ENCODE measurements at regions not wholly inside any gene's neighbourhood (a gene's known extent, or its start where the extent isn't known, plus 50 kb on each side); places are given as distances from the start of the nearest gene placed in this dataset.

GRCh38 chr12:88418856-88419497, 161.3 kb downstream of the KITLG start:
- no peak for DNase-seq

GRCh38 chr12:88419794-88420193, 160.5 kb downstream of the KITLG start:
- no peak for DNase-seq

- DNase-seq = no peak
Observed at GRCh38 chr12:88420457-88420856, 159.8 kb downstream of the KITLG start.

DNA sequence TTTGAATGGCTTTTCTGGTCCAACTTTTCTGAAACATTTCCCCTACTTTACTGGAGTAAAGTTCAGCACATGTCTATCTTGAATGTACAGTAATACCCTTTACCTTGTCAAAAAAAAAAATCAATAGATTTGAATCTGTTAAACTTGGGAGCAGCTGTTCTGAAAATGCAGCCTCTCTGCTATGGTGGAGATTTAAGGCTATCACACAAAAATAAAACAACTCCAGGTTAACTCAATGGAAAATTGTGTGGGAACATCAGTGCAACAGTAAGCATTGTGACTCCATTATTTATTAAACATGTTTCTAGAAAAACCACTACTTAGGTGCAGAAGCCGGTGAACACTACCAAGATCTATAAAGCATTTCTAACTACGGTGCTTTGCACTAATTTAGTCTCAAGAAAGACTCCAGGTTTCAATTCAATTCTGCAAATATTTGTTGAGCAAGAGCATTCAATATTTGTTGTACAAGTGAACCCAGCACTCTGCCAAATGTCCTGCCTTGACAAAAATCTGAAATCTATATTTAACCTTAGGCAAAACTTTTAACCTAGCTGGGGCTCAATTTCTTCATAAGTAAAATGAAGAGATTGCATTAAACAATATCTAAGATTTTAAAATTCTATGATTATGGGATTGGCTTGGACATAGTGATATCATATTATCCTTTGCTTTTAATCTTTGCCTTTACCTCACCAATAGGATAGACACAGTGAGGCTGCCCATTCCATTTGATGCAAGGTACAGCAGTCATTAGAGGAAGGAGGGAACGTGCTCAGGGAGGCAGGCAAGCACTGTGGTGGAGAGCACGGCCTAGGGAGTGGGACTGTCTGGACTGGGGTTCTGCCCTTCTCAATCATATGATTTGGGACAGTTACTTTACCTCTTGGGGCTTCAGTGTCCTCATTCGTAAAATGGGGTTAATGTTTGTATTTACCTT, 155.2 kb downstream of the KITLG start:
- no peak for DNase-seq

DNA sequence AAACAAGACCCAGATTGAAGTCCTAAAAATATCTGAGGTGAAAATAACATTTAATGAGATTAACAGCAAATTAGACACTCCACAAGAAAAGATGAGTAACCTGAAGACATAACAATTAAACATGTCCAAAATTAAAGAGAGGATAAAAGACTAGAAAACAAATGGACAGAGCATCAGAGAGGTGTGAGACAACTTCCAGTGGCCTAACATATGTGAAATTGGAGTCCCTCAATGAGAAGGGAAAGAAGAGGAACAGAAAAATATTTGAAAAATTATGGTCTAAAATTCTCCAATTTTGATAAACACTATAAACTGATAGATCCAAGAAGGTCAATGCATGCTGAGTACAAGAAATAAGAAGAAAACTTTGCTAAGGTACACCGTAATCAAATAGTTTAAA, 151.9 kb downstream of the KITLG start:
- DNase-seq = no peak

- no peak for DNase-seq
Observed at GRCh38 chr12:88431246-88431645, 149.0 kb downstream of the KITLG start.

- no peak for DNase-seq
Observed at GRCh38 chr12:88432531-88433490, 147.5 kb downstream of the KITLG start.

DNA sequence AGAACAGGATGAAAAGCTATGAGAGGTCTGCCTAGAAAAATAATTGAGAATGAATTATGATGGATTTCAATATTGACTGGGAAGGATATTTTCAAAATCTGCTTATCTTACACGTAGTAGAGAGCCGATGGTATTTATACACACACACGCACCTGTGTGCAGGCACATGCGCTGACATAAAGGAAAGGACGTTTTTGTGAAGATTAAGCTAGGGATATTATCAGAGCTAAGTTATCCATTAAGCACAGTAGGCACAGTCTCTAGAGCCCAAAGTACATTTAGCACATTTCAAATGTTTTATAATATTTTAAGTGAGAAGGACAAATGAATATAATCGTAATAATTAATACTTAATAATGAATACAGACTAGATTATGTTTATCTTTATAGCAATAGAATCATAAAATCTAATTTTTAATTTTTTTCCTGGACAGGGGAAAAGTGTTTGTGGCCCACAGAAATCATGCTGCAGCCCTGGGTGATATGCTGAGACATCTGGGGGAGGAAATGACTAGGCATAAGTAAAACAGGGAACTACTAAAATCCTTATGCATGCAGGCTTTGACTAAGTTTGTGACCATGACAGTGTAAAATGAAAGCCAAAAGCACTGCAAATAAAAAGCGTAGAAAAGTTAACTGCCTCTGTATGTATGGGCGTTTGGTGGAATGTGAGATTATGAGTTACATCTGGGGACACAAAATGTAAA, 146.1 kb downstream of the KITLG start:
- no peak for DNase-seq

- DNase-seq = no peak
Observed at GRCh38 chr12:88435334-88436076, 144.8 kb downstream of the KITLG start.

DNA sequence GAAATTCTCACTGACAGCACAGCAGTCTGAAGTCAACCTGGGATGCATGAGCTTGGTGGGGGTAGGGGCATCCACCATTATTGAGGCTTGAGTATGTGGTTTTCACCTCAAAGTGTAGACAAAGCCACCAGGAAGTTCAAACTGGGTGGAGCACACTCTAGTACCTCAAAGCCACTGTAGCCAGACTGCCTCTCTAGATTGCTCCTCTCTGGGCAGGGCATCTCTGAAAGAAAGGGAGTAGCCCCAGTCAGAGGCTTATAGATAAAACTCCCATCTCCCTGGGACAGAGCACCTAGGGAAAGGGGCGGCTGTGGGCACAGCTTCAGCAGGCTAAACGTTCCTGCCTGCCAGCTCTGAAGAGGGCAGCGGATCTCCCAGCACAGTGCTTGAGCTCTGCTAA, 143.0 kb downstream of the KITLG start:
- no peak for DNase-seq
